ENCODE measurements at regions not wholly inside any gene's neighbourhood (a gene's known extent, or its start where the extent isn't known, plus 50 kb on each side); places are given as distances from the start of the nearest gene placed in this dataset.

GRCh38 chr15:69955240-69955894 lies 142.3 kb downstream of the TLE3 start:
- DNase-seq (ENCODE audit: low read depth in 4 of 4, low spot score in 3 of 4) = no peak

GRCh38 chr15:69956417-69956816 lies 141.3 kb downstream of the TLE3 start:
- no peak for DNase-seq (ENCODE audit: low read depth in 4 of 4, low spot score in 3 of 4)

- no peak for DNase-seq (ENCODE audit: low read depth in 4 of 4, low spot score in 3 of 4)
Observed at GRCh38 chr15:69957175-69957574, 140.5 kb downstream of the TLE3 start.

GRCh38 chr15:69958496-69959084 lies 139.1 kb downstream of the TLE3 start:
- DNase-seq (ENCODE audit: low read depth in 4 of 4, low spot score in 3 of 4) = no peak

GRCh38 chr15:69962561-69962960 lies 135.2 kb downstream of the TLE3 start:
- DNase-seq (ENCODE audit: low read depth in 4 of 4, low spot score in 3 of 4) = no peak

- DNase-seq (ENCODE audit: low read depth in 4 of 4, low spot score in 3 of 4) = no peak
Observed at GRCh38 chr15:69963385-69963784, 134.3 kb downstream of the TLE3 start.

GRCh38 chr15:69971771-69972170 lies 125.9 kb downstream of the TLE3 start:
- DNase-seq (ENCODE audit: low read depth in 4 of 4, low spot score in 3 of 4) = no peak

- no peak for DNase-seq (ENCODE audit: low read depth in 4 of 4, low spot score in 3 of 4)
Observed at GRCh38 chr15:69972436-69972835, 125.3 kb downstream of the TLE3 start.

GRCh38 chr15:69973102-69973714 lies 124.5 kb downstream of the TLE3 start:
- DNase-seq (ENCODE audit: low read depth in 4 of 4, low spot score in 3 of 4) = peak in 1 of 4 donors; percentile 29

GRCh38 chr15:69973880-69974279 lies 123.8 kb downstream of the TLE3 start:
- DNase-seq (ENCODE audit: low read depth in 4 of 4, low spot score in 3 of 4) = no peak

- DNase-seq (ENCODE audit: low read depth in 4 of 4, low spot score in 3 of 4) = no peak
Observed at GRCh38 chr15:69974321-69974720, 123.4 kb downstream of the TLE3 start.

GRCh38 chr15:69976366-69976994 lies 121.2 kb downstream of the TLE3 start:
- peak; percentile 71 to 81 (median 74) for DNase-seq (ENCODE audit: low read depth in 4 of 4, low spot score in 3 of 4)

GRCh38 chr15:69978603-69979002 lies 119.1 kb downstream of the TLE3 start:
- no peak for DNase-seq (ENCODE audit: low read depth in 4 of 4, low spot score in 3 of 4)

GRCh38 chr15:69979262-69979661 lies 118.5 kb downstream of the TLE3 start:
- no peak for DNase-seq (ENCODE audit: low read depth in 4 of 4, low spot score in 3 of 4)

GRCh38 chr15:69979783-69980182 lies 117.9 kb downstream of the TLE3 start:
- no peak for DNase-seq (ENCODE audit: low read depth in 4 of 4, low spot score in 3 of 4)

- DNase-seq (ENCODE audit: low read depth in 4 of 4, low spot score in 3 of 4) = no peak
Observed at GRCh38 chr15:69980341-69981059, 117.2 kb downstream of the TLE3 start.

- no peak for DNase-seq (ENCODE audit: low read depth in 4 of 4, low spot score in 3 of 4)
Observed at GRCh38 chr15:69982037-69982436, 115.7 kb downstream of the TLE3 start.

- DNase-seq (ENCODE audit: low read depth in 4 of 4, low spot score in 3 of 4) = no peak
Observed at GRCh38 chr15:69983696-69984265, 113.9 kb downstream of the TLE3 start.

GRCh38 chr15:69987492-69988489 lies 109.9 kb downstream of the TLE3 start:
- no peak for DNase-seq (ENCODE audit: low read depth in 4 of 4, low spot score in 3 of 4)

Measured in right renal pelvis (tissue), 4 donors.